ENCODE measurements at regions not wholly inside any gene's neighbourhood (a gene's known extent, or its start where the extent isn't known, plus 50 kb on each side); places are given as distances from the start of the nearest gene placed in this dataset.

DNA sequence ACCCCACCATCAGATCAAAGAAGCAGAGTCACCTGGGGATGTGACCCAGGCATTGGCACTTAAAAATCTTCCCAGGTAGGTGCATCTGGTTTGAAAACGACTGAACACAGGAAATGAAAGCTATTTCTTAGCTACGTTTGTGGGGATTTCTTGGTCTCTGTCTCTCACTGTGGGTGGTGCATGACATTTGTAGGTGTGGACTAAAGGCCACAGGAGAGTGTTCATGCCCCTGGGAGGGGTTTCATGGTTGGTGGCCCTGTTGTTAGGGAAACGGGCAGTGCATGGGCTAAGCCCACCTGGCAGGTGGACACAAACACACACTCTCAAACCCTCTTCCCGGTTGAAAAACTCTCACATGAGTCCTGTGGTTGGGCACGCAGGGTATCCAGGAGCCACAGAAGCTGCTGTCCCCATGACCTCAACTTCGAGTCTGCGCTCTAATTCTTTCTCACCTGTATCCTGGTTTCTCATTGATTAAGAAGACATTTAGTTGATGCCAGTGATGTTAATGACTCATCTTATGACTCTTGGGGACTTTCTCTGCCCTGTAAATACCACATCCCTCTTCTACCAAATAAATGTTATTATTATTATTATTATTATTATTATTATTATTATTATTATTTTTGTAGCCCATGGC, 119.4 kb downstream of the MRPS6 start:
- no peak for DNase-seq

DNA sequence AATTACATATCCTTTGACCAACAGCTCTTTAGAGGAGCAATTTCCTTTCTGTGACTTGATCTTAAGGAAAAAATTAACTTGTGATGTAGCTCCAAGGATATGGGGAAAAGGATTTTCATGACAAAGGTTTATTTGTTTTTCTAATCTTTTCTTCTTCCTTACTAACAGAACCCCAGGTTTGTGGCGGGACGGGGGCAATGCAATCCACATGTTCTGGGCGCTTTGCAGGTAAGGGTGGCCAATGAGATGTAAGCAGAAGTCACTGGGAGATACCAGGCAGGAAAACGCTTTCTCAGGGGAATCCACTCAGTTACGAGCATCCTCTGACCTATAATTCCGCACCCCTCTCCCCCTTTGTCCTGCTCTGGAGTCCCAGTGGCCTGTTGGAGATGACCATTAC, 122.0 kb downstream of the MRPS6 start:
- no peak for DNase-seq

DNA sequence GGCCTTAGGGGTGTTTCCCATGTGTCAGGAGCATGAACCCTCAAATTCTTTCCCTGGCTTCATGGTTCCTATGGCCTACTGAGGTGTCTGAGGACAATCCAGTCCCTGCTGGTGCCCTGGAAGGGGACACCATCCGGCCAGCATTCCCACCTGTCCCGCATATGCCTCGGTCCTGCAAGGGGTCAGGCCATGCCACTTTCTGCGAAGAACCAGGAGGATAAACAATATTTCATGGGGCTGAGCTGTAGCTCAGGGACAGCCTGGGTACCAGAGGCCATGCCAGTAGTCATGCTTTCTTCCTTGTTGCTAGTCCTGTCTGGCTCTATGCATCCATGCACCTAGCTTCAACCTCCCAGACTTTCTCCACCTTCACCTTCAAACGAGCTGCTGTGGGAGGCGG, 123.6 kb downstream of the MRPS6 start:
- no peak for DNase-seq

DNA sequence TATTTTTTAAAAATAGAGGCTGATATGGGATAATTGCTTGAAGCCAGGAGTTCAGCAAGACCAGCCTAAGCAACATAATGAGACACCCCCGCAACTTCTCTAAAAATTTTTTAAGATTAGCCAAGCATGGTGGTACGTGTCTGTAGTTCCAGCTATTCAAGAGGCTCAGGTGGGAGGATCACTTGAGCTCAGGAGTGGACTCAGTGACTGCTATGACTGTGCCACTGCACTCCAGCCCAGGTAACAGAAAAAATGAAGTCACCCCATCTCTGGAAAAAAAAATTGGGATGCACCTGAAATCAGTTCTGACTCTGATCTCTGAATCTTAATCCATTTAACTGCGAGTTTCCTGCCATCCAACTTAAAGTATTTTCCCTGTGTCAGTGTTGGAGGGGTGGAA, 124.2 kb downstream of the MRPS6 start:
- no peak for DNase-seq

DNA sequence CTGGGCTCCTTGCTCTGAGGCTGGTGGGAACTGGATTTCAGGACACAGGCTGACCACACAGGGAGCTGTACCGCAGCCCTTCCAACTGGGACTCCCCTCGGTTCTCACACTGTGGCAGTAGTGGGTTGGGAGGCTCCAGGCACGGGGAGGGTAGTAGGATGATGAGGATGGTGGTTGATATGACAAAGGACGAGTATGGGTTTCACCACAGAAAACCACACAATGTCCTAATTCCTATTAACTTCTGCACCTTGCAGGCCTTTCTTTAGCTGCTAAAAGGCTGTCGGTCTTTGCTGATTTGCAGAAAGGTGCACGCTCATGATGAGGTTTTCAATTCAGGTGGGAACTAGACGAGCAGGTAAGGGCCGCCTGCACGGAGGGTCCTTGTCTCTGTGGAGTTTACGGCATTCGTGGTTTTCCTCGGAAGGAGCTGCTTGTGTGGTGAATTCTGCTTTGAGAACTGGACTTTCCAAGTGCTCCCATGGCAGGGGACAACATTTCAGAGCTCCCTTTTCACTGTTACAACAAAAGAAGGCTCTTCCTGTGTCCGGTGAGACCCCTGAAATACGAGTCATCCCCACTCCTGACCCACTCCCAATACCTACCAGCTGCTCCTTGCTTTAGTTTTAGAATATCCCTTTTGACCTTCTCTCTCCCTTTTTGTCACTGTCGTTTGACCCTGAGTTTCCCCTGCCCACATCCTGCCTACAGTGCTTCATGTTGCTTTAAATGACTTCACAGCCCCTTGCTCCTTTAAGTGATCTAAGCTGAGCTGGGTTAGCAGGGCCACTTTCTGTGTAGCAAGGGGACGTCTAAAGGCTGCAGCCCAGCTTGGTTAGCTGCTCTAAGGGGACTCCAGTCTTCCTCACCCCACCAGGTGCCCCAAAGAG, 125.1 kb downstream of the MRPS6 start:
- no peak for DNase-seq

DNA sequence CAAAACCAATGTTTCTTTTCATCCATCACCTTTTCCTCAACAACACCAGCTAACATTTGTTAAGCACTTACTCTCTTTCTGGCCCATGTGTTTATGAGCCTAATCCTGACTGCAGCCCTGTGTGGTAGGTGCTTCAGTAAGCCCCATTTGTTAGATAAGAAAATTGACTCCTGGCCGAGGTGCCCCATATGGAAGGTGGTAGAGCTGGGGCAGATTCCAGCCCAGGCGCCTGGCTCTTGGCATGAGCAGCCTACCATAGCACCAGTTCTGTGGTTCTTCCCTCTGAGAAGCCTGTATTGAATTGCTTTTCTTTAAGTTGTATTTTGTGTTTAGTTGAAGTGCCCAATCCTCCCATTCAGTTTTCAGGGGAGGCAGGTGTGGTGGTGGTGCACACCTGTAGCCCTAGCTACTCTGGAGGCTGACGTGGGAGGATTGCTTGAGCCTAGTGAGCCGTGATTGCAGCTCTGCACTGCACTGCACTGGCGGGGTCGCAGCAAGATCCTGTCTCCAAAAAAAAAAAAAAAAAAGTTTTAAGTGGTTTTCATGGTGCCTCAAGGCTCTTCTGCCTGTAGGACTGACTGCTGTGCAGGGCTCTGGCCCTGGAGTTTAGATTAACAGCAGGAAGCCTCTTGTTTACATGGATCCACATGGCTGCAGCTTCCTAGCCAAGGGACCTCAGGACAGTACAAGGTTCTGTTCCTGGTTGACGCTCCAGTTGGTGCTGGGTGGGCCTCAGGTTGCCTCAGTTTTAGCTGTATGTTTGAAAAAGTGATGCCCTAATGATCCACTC, 125.9 kb downstream of the MRPS6 start:
- DNase-seq = no peak

DNA sequence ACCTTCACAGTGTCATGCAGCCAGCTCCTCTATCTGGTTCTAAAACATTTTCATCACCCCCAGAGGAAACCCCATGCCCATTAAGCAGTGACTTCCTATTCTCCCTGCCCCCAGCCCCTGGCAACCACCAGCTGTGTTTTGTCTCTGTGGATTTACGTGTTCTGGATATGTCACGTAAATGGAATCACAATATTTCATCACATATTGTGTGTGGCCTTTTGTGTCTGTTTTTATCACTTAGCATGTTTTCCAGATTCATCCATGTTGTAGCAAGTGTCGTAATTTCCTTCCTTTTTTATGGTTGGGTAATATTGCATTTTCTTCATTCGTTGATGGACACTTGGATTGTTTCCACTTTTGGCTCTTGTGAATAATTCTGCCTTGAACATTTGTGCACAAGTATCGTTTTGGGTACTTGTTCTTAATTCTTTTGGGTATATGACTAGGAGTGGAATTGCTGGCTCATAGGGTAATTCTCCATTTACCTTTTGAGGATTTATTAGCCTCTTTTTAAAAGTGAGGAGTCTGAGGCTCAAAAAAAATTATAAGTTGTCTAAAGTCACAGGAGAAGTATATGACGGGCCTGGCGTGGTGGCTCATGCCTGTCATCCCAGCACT, 127.0 kb downstream of the MRPS6 start:
- no peak for DNase-seq

DNA sequence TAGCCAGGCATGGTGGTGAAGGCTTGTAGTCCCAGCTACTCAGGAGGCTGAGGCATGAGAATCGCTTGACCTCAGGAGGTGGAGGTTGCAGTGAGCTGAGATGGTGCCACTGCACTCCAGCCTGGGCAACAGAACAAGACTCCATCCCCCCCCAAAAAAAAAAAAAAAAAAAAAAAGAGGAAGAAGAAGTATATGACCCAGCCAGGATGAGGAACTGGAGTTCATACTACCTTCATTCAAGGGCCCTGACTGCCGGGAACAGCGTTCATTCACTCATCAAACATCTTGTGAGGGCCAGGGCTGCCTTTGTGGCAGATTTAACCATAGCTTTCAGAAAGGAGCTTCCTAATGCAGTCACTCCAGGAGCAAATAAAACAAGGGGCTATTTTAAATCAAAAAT, 127.6 kb downstream of the MRPS6 start:
- DNase-seq = no peak

DNA sequence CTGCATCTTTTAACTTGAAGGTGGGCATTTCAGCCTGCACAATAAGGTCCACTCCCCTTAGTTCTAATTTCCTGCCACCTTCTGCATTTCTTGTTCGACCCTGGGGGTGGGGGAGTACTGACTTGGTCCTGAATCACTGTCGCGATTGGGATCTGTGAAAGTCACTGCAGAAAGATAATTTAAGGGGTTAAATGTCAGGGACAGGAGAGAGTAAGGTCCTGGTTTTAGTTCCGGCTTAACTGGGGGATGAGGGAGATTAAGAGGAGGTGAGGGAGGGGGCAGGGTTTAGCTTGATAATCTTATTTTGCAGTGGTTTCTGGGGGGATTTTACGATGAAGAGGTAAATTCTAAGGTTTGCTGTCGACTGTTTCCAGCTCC, 128.1 kb downstream of the MRPS6 start:
- no peak for DNase-seq

DNA sequence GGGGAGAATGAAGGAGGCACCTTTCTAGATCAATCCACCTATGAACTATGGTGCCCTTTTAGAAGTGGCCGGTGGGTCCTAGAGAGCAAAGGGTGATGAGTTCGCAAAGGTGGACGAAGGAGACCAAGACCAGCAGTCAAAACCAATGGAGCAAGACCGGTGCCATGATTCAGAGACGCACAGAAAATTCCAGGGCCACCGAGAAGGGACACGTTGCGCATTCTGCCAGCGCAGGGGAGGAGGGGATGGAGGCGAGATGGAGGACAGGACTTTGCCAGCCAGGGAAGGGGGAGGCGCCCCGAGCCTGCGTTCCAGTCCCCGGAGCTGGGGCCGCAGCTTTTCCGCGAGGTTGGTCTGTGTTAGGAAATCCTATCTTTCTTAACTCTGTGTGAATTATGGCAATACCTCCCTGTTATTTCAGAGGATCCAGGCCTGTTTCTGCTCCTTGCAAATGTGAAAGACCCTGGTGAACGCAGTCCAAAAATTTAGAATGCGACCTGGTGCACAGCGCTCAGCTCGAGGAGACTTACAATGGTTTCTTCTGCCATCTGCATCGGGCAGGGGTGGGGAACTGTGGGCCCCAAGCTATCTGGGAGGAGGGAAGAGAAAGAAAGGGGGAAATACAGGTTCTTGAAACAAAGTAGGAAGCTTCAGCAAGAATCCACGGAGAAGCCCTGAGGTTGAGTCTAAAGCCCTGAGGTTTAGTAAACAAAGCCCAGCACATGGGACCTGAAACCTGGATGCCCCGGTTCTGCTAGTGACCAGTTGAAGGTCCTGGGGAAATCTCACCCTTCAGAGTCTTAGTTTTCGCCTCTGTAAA, 129.4 kb downstream of the MRPS6 start:
- peak; percentile 38 for DNase-seq

DNA sequence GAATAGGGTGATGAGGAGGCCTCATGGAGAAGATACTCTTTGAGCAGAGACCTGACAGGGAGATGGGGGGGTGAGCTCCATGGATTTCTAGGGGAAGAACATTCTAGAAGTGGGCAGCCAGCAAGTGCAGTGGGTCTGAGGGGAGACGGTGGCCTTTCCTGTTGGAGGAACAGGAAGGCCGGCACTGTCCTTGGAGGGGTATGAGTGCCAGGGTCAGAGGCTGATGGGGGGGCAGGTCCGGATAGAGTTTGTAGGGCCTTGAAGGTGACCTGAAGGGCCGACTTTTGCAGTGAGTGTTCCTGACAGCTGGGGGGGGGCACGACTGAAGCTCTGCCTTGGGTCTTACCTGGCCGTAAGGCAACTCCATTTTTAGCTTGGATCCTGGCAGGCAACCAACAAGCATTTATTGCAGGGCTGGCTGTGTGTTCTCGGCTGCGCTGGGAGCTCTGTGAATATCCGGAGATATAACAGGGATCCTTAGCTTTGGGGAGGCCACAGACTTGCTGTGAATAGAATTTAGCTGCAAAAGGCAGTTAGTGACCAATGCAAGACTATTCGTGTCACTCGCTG, 130.6 kb downstream of the MRPS6 start:
- no peak for DNase-seq

DNA sequence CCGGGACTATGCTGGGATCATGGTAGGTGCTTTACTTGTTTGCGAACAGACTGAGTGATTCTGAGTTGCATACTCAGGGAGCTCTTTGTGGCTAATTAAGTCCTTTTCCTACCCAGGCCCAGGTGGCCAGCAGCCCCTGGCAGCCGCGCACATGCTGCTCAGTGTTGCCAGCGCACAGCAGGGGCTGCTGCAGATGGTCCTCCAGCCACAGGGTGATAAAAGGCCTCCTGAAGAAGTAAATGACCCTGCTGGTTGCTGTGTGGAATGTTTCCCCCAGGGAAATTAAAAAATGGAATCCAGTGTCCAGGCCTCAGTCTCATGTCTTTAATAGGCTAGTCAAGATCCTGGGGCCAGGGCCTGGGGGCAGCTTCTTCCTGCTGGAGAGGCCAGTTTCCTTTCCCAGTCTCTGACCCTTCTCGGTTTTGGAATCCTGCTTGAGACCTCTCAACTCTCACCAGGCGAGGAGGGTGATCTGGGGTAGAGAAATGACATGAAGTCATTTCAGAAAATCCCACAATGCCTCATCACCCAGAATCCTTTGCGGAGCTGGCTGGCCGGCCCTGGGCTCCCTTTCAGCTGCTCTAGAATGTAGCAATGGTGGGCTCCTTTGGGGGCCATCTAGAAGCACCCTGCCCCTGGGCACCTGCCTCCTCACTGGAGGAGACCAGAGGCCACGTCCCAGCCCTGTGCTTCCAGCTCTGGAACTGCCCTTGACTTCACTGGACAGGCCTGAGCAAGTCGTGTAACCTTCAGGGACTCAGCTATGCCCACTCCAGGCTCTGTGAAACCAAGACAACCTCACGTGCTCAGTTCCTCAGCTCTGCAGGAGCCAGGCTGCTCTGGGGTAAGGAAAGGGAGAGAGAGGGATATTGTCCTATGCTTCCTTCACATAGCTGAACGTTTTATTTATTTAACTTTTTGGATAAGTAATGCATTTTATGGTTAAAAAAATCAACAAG, 131.4 kb downstream of the MRPS6 start:
- no peak for DNase-seq

DNA sequence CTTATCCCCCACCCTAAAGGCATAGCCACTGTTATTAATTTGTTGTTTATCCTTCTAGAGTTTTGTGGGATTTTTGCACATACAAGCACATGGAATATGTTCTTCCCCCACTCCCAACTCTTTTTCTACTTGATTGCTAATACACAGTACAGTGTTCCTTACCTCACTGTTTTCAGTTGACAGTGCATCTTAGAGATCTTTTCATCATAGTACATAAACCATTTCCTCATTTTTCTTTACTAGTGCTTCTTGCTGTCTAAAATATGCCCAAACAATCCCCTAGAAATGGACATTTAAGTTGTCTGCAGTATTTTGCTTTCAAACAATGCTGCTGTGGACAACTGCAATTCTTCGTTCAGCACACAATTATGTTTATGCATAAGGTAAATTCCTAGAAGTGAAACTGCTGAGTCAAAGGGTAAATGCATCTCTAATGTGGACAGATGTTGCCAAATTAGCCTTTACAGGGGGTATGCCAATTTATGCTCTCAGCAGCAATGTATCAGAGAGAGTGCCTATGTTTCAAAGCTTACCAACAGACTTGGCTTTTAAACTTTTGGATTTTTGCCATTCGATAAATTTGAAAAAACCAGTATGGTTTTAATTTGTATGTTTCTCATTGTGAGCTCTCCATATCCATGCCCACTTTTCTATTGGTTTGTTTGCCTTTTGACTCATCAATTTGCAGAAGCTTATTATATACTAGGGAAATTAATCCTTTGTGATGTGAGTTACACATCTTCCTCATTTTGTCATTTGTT, 132.6 kb downstream of the MRPS6 start:
- peak; percentile 58 for DNase-seq

DNA sequence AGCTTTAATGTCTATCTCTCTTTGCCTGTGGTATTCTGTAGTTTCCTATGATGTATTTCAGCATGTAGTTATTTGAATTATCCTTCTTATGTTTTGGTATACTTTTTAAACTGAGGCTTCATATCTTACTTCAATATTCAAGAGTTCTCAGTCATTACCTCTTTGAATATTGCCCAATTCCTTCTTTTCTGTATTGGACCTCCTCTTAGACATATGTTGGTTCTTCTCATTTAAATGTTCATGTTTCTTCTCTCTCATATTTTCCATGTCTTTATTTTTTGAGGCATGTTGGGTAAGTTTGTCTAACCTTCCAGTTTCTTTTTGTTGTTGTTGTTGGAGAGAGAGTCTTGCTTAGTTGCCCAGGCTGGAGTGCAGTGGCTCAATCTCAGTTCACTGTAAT, 140.6 kb downstream of the MRPS6 start:
- no peak for DNase-seq

DNA sequence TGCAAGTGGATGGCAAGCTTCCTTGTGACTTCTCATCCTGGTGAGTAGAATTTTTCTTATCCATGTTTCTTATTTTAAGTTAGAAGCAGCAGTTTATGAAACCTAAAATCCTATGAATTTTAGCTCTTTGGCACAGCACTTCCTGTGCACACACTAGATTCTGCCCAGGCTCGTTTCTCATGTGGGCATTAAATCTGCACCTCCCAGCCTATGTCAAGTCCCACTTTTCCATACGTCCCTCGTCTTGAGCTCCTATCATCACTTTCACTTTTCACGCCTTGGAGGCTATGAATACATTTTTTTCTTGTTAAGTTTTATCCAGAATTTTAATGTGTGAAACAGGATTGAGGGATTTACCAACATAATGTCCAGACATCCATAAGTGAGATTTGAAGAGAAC, 142.1 kb downstream of the MRPS6 start:
- no peak for DNase-seq

DNA sequence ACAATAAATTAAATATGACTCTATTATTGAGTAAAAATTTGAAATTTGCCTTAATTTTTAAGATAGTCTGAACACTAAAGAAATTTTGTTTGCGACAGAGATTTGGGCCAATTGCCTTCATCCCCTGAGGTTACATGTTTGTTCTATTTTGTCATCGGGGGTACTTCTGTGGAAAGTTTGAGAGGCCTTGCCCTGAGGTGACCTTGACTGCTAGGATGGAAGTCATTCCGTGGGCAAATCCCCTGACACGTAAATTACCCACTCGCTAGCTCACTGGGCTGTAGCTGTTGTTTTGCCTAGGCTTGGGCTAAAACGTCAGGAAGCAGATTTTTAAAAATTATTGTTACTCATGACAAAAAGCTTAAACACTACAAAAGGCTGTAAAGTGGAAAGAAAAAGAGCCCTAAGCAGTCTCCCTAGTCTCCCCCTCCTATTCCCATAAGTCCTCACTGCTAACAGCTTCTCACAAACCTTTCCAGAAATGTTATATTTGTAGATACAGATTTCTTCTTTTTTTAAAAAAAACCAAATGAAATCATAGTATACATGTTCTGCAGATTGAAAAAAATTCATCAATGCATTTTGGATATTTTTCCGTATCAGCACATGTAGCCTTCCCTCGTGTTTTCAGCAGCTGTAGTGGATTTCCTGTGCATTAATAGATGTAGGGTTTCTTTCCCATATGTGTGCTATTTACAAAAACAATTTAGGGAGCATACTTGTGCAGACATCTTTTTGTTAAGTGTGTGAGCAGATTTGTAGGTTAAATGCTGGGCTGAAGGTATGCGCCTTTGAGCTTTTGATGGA, 142.7 kb downstream of the MRPS6 start:
- DNase-seq = no peak

DNA sequence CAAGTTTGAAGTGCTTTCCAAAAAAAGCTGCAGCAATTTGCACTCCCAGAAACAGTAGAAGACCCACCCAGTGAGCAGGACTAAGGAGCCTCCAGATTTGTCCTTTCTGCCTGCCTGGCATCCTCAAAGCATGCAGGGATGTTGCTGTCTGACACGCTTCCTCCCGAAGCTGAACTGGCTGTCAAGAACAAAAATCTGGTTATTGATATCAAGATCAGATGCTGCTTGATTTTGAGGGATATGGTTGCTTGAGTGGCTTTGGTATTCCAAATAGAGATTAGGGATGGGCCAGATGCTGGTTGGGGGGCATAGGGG, 143.3 kb downstream of the MRPS6 start:
- DNase-seq = no peak

DNA sequence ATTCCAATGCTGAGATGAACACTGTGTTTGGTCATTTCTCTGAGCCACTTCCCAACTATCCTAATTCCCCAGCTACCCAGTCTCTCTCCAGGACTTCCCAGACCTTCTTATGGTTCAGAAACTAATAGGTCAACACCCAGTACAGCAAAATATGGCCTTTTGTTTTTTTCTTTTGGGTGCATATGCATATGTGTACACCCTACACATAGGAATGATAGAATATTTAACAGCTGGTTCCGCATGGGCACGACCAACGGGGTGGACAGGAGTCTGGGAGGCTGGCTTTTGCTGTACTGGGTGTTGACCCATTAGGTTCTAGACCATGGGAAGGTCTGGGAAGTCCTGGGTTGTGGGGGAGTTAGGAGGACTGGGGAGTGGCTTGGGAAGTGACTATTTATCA, 143.9 kb downstream of the MRPS6 start:
- DNase-seq = no peak

DNA sequence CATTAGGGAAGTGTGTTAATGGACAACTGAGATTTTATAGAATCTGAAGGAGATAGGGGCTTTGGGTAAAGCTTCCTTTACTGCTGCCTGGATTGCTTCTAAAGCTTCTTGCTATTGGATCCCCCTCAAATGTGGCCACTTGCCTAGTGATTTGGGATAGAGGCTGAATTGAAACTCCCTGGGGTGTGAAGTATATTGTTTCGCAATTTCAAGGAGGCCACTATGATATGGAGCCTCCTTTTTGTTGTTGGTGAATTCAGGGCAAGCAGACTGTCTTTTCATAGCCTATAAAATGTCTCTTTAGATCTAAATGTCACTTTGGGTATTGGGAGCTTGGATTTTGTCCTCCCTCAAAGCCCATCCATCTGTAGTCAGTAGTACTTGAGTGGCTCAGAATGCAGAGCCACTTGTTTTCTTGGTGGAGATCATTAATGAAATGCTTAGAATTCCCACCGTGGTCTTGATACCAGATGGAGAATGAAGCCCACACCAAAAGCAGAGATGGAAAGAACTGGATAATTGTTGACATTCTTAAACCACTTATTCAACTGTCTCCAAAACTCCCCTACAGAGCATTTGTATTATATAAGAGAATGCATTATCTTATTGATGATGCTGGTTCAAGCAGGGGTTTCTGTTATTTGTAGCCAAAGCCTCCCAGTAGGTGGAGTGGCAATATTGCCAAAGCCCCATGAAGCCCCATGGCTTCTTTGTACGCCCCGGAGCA, 144.3 kb upstream of the KCNE2 start:
- DNase-seq = no peak

All from fibroblast of skin of right biceps (primary cell).